ENCODE measurements at regions not wholly inside any gene's neighbourhood (a gene's known extent, or its start where the extent isn't known, plus 50 kb on each side); places are given as distances from the start of the nearest gene placed in this dataset.
"Not testable (repeated sequence)": the region's sequence is repeated elsewhere in the genome, so short reads cannot be mapped to it uniquely, and the experiment has no call there.

GRCh38 chr5:102154791-102155605, 141.1 kb downstream of the SLCO4C1 start:
- H3K27ac Mint-ChIP-seq, H3K4me3 Mint-ChIP-seq, H3K27me3 Mint-ChIP-seq, H3K9me3 Mint-ChIP-seq, H3K36me3 Mint-ChIP-seq, H3K4me1 Mint-ChIP-seq: not testable (repeated sequence)

- Mint-ChIP-seq H3K27me3 (no peaks in the 10 kb centered on the region), H3K27ac (no peak overlapping the region), H3K4me3 (no peak overlapping the region), H3K36me3 (no peaks in the 10 kb centered on the region), H3K9me3 (no peaks in the 10 kb centered on the region), H3K4me1 (no peaks in the 10 kb centered on the region)
These were observed 141.8 kb downstream of the SLCO4C1 start for GRCh38 chr5:102154291-102154690.

- Mint-ChIP-seq H3K4me3 (no peak overlapping the region), H3K4me1 (no peaks in the 10 kb centered on the region), H3K27me3 (no peaks in the 10 kb centered on the region), H3K36me3 (no peaks in the 10 kb centered on the region), H3K9me3 (no peaks in the 10 kb centered on the region), H3K27ac (no peak overlapping the region)
These were observed 142.9 kb downstream of the SLCO4C1 start for GRCh38 chr5:102153003-102153759.

- H3K27ac Mint-ChIP-seq, result no peak overlapping the region
- H3K4me3 Mint-ChIP-seq, result no peak overlapping the region
- H3K36me3 Mint-ChIP-seq, result no peaks in the 10 kb centered on the region
- H3K27me3 Mint-ChIP-seq, result no peaks in the 10 kb centered on the region
- H3K9me3 Mint-ChIP-seq, result no peaks in the 10 kb centered on the region
- H3K4me1 Mint-ChIP-seq, result no peaks in the 10 kb centered on the region
These were observed 157.1 kb downstream of the SLCO4C1 start for GRCh38 chr5:102139029-102139428.

- Mint-ChIP-seq H3K9me3 (no peaks in the 10 kb centered on the region), H3K27me3 (no peaks in the 10 kb centered on the region), H3K4me1 (no peaks in the 10 kb centered on the region), H3K36me3 (no peaks in the 10 kb centered on the region), H3K27ac (no peak overlapping the region), H3K4me3 (no peak overlapping the region)
These were observed 157.8 kb downstream of the SLCO4C1 start for GRCh38 chr5:102138243-102138653.

- H3K36me3 Mint-ChIP-seq, result no peaks in the 10 kb centered on the region
- no peaks in the 10 kb centered on the region for H3K27me3 Mint-ChIP-seq
- H3K27ac Mint-ChIP-seq, result no peak overlapping the region
- no peaks in the 10 kb centered on the region for H3K9me3 Mint-ChIP-seq
- H3K4me3 Mint-ChIP-seq, result no peak overlapping the region
- no peaks in the 10 kb centered on the region for H3K4me1 Mint-ChIP-seq
These were observed 165.2 kb downstream of the SLCO4C1 start for GRCh38 chr5:102130890-102131289.

GRCh38 chr5:102130386-102130785, 165.7 kb downstream of the SLCO4C1 start:
- no peaks in the 10 kb centered on the region for H3K4me1 Mint-ChIP-seq
- H3K27me3 Mint-ChIP-seq, result no peaks in the 10 kb centered on the region
- no peak overlapping the region for H3K4me3 Mint-ChIP-seq
- no peaks in the 10 kb centered on the region for H3K36me3 Mint-ChIP-seq
- H3K9me3 Mint-ChIP-seq, result no peaks in the 10 kb centered on the region
- no peak overlapping the region for H3K27ac Mint-ChIP-seq

GRCh38 chr5:102119252-102119651, 176.8 kb downstream of the SLCO4C1 start:
- no peaks in the 10 kb centered on the region for H3K4me1 Mint-ChIP-seq
- H3K27me3 Mint-ChIP-seq, result no peaks in the 10 kb centered on the region
- no peak overlapping the region for H3K4me3 Mint-ChIP-seq
- no peaks in the 10 kb centered on the region for H3K36me3 Mint-ChIP-seq
- no peak overlapping the region for H3K27ac Mint-ChIP-seq
- no peaks in the 10 kb centered on the region for H3K9me3 Mint-ChIP-seq

- H3K27ac Mint-ChIP-seq, result no peak overlapping the region
- H3K9me3 Mint-ChIP-seq, result no peaks in the 10 kb centered on the region
- H3K27me3 Mint-ChIP-seq, result no peaks in the 10 kb centered on the region
- H3K4me3 Mint-ChIP-seq, result no peak overlapping the region
- H3K36me3 Mint-ChIP-seq, result no peaks in the 10 kb centered on the region
- H3K4me1 Mint-ChIP-seq, result no peaks in the 10 kb centered on the region
These were observed 180.3 kb downstream of the SLCO4C1 start for GRCh38 chr5:102115736-102116135.

- no peaks in the 10 kb centered on the region for H3K36me3 Mint-ChIP-seq
- H3K4me1 Mint-ChIP-seq, result no peaks in the 10 kb centered on the region
- H3K9me3 Mint-ChIP-seq, result no peaks in the 10 kb centered on the region
- no peak overlapping the region for H3K27ac Mint-ChIP-seq
- no peak overlapping the region for H3K4me3 Mint-ChIP-seq
- no peaks in the 10 kb centered on the region for H3K27me3 Mint-ChIP-seq
These were observed 181.5 kb downstream of the SLCO4C1 start for GRCh38 chr5:102114525-102115069.

- Mint-ChIP-seq H3K9me3 (no peaks in the 10 kb centered on the region), H3K27me3 (no peaks in the 10 kb centered on the region), H3K36me3 (no peaks in the 10 kb centered on the region), H3K4me1 (no peaks in the 10 kb centered on the region), H3K27ac (no peak overlapping the region), H3K4me3 (no peak overlapping the region)
These were observed 188.2 kb downstream of the SLCO4C1 start for GRCh38 chr5:102107865-102108264.

- Mint-ChIP-seq H3K27ac (no peak overlapping the region), H3K9me3 (no peaks in the 10 kb centered on the region), H3K36me3 (no peaks in the 10 kb centered on the region), H3K4me1 (no peaks in the 10 kb centered on the region), H3K4me3 (no peak overlapping the region), H3K27me3 (no peaks in the 10 kb centered on the region)
These were observed 189.5 kb downstream of the SLCO4C1 start for GRCh38 chr5:102106599-102106998.

- Mint-ChIP-seq H3K27ac (no peak overlapping the region), H3K27me3 (no peaks in the 10 kb centered on the region), H3K4me3 (no peak overlapping the region), H3K36me3 (no peaks in the 10 kb centered on the region), H3K4me1 (no peaks in the 10 kb centered on the region), H3K9me3 (no peaks in the 10 kb centered on the region)
These were observed 196.2 kb downstream of the SLCO4C1 start for GRCh38 chr5:102099766-102100331.

- not testable (repeated sequence) for H3K27me3 Mint-ChIP-seq, H3K4me1 Mint-ChIP-seq, H3K36me3 Mint-ChIP-seq, H3K9me3 Mint-ChIP-seq, H3K4me3 Mint-ChIP-seq, H3K27ac Mint-ChIP-seq
These were observed 197.0 kb downstream of the SLCO4C1 start for GRCh38 chr5:102099083-102099482.

GRCh38 chr5:102098606-102099005, 197.5 kb downstream of the SLCO4C1 start:
- H3K4me1 Mint-ChIP-seq, H3K36me3 Mint-ChIP-seq, H3K4me3 Mint-ChIP-seq: not testable (repeated sequence)

GRCh38 chr5:102090770-102091169, 205.3 kb downstream of the SLCO4C1 start:
- peaks cover 5% of the 10 kb centered on the region for H3K9me3 Mint-ChIP-seq
- no peaks in the 10 kb centered on the region for H3K27me3 Mint-ChIP-seq
- no peaks in the 10 kb centered on the region for H3K4me1 Mint-ChIP-seq
- H3K36me3 Mint-ChIP-seq, result no peaks in the 10 kb centered on the region
- no peak overlapping the region for H3K4me3 Mint-ChIP-seq
- no peak overlapping the region for H3K27ac Mint-ChIP-seq

More at GRCh38 chr5:102098606-102099005, 197.5 kb downstream of the SLCO4C1 start:
- H3K27me3 Mint-ChIP-seq, H3K27ac Mint-ChIP-seq, H3K9me3 Mint-ChIP-seq: not testable (repeated sequence)
